Stimulated activated CD4-positive, alpha-beta T cell treated with anti-CD3 and anti-CD28 coated beads, Interleukin-4, amount 100 ng/mL, for 1 hour (primary cell): ENCODE measurements at regions not wholly inside any gene's neighbourhood (a gene's known extent, or its start where the extent isn't known, plus 50 kb on each side); places are given as distances from the start of the nearest gene placed in this dataset.

Source experiments
- DNase-seq: peaks from one replicate; pipeline ENCODE4 v3.0.0-alpha.2; 2020

DNA sequence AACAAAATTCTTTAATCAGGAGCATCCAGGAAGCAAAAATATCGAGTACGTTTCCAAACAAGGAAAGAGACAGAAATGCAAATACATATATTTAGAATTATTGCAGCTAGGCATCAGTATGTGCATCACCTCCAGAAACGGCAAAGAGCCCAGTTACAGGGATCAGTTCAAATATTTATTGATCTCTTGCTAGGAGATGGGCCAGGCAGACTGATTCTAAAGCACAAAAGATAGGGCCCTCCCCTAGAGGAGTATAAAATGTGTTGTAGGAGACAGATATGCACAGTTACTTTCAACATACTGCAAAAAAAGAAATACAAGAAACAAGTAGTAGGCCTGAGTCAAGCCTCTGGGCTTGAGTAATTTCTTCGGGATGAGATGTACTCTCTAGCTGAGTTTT lies 80.7 kb upstream of the NHSL1 start:
- DNase-seq, result no peak

DNA sequence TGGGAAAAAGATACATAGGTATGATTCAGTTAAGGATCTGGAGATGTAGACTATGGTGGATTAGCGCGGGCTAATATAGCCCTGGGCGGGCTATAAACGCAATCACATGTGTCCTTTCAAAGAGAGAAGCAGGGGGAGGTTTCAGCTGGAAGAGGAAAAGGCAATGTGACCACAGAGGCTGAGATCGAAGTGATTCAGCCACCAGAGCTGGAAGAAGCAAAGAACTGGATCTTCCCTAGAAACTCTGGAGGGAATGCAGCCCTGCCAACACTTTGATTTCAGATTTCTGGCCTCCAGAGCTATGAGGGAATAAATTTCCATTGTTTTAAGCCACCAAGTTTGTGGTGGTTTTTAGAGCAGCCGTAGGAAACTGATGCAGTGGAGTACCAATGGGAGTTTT lies 81.5 kb upstream of the NHSL1 start:
- DNase-seq, result no peak

DNA sequence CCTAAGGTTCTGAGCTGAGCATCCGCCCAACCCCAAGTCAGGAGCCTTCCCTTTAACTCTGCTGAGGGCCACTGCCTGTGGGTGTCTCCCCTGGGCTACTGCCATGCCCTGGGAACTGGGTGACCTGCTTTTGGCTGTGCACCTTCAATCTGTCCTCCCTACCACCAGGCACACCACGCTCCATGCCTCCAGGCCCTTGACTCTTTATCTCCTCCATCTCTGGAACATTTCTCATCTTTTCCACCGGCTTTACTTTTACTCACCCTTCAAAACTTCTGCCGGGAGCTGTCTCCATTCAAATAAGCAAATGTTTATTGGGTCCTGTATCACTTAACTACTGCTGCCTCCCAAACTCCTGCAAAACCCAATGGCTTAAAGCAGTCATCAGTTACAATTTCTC lies 83.3 kb upstream of the NHSL1 start:
- no peak for DNase-seq

GRCh38 chr6:138586638-138587037 lies 87.3 kb upstream of the NHSL1 start:
- no peak for DNase-seq

GRCh38 chr6:138588805-138589434 lies 89.6 kb upstream of the NHSL1 start:
- peak; percentile 28 for DNase-seq

- DNase-seq, result peak; percentile 15
Measured at GRCh38 chr6:138590796-138591709, 91.8 kb upstream of the NHSL1 start.

DNA sequence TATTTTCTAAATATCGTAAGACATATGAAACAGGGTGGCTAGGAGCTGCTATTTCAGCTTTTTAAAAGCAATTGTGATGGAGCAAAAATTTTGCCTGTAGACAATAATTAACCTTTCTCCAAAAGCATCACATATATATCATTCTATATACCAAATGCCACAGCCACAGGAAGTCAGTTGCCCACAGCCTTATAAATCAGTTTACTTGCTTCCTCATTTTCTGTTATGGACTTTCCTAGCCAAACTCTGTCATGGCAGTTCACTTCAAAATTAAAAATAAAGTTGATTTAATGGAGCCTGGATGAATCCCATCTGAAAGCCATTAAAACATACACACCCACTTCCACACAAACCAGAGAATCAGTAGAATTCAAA lies 93.4 kb upstream of the NHSL1 start:
- no peak for DNase-seq

GRCh38 chr6:138593124-138593877 lies 94.0 kb upstream of the NHSL1 start:
- DNase-seq, result no peak

DNA sequence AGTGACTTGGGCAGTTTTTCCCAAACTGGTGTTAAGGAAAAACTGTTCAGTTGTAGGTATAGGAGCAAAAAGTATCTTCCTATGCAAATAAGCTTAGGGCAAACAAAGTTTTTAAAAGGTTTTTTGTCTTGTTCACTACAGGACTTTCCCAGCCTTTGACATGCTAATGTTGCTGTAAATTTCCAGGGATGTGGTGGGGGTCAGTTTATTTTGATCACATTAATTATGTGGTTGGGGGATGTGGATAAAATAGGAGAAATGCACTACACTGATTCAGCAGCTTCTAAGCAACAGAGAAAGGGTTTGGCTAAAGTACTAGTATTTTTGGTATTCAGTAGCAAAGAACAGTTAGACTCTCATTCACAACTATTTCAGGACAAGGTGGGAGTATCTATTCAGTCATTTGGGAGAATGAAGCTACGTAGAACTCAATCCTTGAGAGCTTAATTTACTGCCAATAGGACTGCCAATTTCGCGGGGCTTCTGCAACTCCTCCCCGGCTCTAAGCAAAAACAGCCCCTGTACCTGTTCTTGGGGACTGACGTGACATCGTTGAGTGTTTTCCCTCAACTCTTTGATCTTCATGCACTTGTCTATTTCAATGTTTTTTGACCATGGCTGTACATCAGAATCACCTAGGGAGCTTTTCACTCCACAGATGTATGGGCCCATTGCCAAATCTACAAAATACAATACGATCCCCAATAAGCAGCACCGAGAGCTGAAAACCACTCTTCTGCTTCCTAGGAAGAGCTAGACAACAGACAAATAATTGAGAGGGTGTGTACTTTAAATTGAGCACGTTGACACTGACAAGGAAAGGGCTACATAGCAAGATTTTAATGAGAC lies 94.8 kb upstream of the NHSL1 start:
- DNase-seq, result no peak

GRCh38 chr6:138594758-138595140 lies 95.5 kb upstream of the NHSL1 start:
- DNase-seq, result no peak

- no peak for DNase-seq
Measured at GRCh38 chr6:138596126-138596525, 96.8 kb upstream of the NHSL1 start.

DNA sequence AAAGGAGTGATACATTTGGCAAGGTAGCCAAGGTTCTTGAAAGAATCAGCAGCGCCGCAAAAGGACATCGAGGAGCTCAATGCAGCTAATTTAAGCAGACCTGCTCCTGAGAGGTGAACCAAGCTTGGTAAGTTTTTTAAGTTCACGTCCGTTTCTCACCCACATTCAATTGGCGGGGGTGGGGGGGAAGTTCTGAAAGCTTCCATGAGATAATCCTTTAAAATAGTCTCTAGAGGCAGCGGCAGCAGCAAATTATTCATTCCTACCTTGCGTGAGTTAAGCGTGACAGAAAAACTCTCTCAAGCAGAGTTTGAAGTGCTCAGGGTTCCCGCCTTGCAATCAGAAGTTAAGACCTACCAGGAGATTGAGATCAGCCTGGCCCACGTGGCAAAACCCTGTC lies 97.3 kb upstream of the NHSL1 start:
- DNase-seq, result no peak

DNA sequence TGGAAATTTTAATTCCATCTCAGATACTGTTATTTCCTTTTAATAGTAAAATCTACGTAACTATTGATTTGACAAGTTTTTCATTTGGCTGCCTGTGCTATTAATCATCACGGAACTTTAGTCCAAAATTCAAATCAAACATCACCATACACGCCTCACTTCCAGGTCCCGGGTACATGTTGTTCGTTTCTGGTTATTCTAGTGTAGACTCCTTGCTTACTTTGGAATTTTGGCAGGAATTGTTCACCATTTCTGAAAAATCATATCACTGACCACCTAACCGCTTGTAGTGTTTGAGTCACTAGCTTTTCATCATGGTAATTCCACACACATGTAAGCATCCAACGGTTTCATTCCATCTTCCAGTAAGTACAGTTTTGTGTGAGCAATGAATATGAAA lies 98.0 kb upstream of the NHSL1 start:
- no peak for DNase-seq

DNA sequence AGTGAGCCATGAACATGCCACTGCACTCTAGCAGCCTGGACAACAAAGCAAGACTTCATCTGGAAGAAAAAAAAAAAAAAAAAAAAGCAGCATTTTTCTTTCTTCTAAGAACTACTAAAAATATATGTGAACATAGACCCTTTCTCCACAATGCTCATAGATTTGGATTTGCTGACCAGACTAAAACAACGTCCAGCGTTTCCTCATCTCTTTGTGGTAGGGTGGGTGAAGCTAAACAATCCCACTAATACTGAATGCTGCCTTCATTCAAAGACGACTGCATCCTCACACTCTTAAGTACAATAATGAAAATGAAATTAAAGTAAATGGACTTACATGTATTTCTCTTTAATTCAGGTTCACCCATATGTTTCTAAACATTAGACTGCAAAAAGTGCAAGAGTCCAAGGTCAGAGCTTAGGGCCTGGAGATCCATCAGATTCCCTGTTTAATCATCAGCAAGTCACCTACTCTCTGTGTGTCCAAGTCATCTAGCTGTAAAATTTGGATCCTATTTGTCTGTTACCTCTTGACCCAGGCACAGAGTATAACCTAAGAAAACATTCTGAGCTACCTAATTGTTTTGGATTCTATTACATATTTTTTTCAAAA lies 99.4 kb upstream of the NHSL1 start:
- no peak for DNase-seq

- no peak for DNase-seq
Measured at GRCh38 chr6:138600261-138600660, 101.0 kb upstream of the NHSL1 start.

DNA sequence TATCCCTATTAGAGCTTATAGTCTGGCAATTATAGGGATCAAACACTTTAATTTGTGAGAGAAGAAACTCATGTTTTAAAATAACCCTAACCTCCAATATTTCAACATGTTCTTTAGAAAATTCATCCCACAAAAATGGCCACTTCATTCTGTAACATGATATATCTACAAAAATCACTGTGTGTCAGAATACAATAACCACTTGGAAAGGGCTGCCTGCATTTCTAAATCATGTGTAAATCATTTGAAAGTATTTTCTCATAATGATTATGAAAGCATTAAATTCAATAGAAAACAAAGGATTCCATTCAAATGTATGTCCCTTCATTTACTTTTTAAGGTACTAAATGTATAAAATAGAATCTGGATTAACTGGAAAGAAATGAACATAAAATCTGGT lies 101.4 kb upstream of the NHSL1 start:
- DNase-seq, result no peak

DNA sequence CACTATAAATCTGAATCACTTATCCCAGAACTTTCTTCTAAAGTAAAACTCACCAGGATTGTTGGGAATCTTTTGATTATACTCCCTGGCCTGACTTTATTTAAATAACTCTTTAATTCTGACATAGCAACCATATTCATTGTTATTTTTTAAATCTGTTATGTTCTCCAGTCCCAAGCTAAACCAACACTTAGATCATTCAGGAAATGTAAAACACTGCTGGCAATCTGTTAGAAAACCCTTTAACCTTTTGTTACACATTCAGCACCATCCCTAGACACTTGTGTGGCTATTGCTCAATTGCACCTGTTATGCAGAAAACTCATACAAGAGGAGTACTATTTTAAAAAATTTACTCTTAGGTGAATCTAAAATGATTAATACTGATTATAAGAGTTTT lies 101.8 kb upstream of the NHSL1 start:
- no peak for DNase-seq

DNA sequence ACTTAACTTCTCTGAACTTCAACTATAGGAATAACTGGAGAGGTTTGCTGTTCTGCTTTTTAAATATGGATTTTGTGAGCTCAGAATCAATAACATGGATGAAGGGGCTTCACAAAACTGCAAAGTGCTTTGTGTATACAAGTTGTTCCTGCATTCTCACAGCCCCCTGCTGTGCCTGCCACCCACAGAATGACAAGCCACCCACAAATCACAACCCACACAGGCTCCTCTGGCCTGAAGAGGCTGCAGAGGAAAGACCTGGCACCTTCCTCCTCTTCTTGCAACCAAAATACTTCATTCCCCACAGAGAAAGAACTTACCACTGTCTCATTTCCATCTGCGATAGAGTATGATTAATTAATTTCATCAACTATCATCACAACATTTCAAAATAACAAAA lies 106.7 kb upstream of the NHSL1 start:
- DNase-seq, result no peak

GRCh38 chr6:138607478-138608433 lies 108.5 kb upstream of the NHSL1 start:
- no peak for DNase-seq

DNA sequence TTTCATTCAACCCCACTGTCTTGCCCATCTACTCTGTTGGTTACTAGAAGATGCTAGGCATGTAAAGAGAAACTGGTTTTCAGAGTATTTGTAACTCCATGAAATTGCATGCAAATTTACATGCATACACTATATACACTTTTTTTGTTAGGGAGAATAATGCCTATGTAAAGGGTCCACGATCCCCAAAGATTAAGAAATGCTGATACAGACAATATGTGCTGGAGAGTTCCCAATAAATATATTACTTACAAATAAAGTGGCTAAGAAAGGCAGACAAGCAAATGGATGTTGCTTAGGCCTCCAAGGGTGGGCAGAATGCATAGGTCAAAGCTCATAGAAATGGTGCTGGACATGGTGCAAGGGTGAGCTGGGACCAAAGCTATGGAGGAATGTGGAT lies 109.6 kb upstream of the NHSL1 start:
- no peak for DNase-seq

- no peak for DNase-seq
Measured at GRCh38 chr6:138609801-138610430, 110.6 kb upstream of the NHSL1 start.
